NOMO-1 (cell line): ENCODE measurements at regions not wholly inside any gene's neighbourhood (a gene's known extent, or its start where the extent isn't known, plus 50 kb on each side); places are given as distances from the start of the nearest gene placed in this dataset.

Experiments
- DNase-seq, 2 experiments: peaks; one replicate each; lab custom pipeline; 2025; ENCODE audit not compliant: unreplicated experiment in 2 of 2; lab: John Stamatoyannopoulos, UW

GRCh38 chr11:130705670-130706421 is 210.4 kb downstream of the SNX19 start:
- no peak for DNase-seq

GRCh38 chr11:130706572-130706971 is 209.7 kb downstream of the SNX19 start:
- no peak for DNase-seq

GRCh38 chr11:130707217-130707616 is 209.1 kb downstream of the SNX19 start:
- no peak for DNase-seq

GRCh38 chr11:130709531-130709930 is 206.7 kb downstream of the SNX19 start:
- no peak for DNase-seq

- no peak for DNase-seq
Measured at GRCh38 chr11:130710021-130710420, 206.3 kb downstream of the SNX19 start.

GRCh38 chr11:130710497-130711012 is 205.7 kb downstream of the SNX19 start:
- no peak for DNase-seq

GRCh38 chr11:130711193-130711592 is 205.1 kb downstream of the SNX19 start:
- no peak for DNase-seq

GRCh38 chr11:130712480-130712879 is 203.8 kb downstream of the SNX19 start:
- DNase-seq: no peak

GRCh38 chr11:130715085-130715876 is 201.0 kb downstream of the SNX19 start:
- DNase-seq: no peak

GRCh38 chr11:130715877-130716220 is 200.4 kb downstream of the SNX19 start:
- no peak for DNase-seq

- no peak for DNase-seq
Measured at GRCh38 chr11:130718120-130718519, 198.2 kb downstream of the SNX19 start.

GRCh38 chr11:130719220-130719915 is 196.9 kb downstream of the SNX19 start:
- no peak for DNase-seq

- DNase-seq: no peak
Measured at GRCh38 chr11:130720232-130721022, 195.9 kb downstream of the SNX19 start.

GRCh38 chr11:130721023-130721681 is 195.1 kb downstream of the SNX19 start:
- no peak for DNase-seq

GRCh38 chr11:130721736-130722135 is 194.5 kb downstream of the SNX19 start:
- no peak for DNase-seq

- no peak for DNase-seq
Measured at GRCh38 chr11:130722401-130722800, 193.9 kb downstream of the SNX19 start.

GRCh38 chr11:130725421-130726233 is 190.7 kb downstream of the SNX19 start:
- no peak for DNase-seq

GRCh38 chr11:130726234-130727037 is 189.8 kb downstream of the SNX19 start:
- no peak for DNase-seq
